Stimulated activated CD4-positive, alpha-beta T cell treated with anti-CD3 and anti-CD28 coated beads, Interleukin-4, amount 100 ng/mL, for 1 hour (primary cell): ENCODE measurements at regions not wholly inside any gene's neighbourhood (a gene's known extent, or its start where the extent isn't known, plus 50 kb on each side); places are given as distances from the start of the nearest gene placed in this dataset.

Source experiments
- DNase-seq: peaks from one replicate; pipeline ENCODE4 v3.0.0-alpha.2; 2020

- DNase-seq = no peak
These were observed 66.7 kb upstream of the EZH2 start for GRCh38 chr7:148950806-148951205.

- DNase-seq = no peak
These were observed 61.1 kb upstream of the EZH2 start for GRCh38 chr7:148944935-148945934.

- DNase-seq = peak; percentile 62
These were observed 57.6 kb upstream of the EZH2 start for GRCh38 chr7:148941598-148942275.

- DNase-seq = peak; percentile 60
These were observed 56.9 kb upstream of the EZH2 start for GRCh38 chr7:148940702-148941597.

GRCh38 chr7:148939128-148939755 is 55.2 kb upstream of the EZH2 start:
- DNase-seq = no peak

- DNase-seq = no peak
These were observed 51.4 kb upstream of the EZH2 start for GRCh38 chr7:148935451-148935850.
